GM19468 (cell line): ENCODE measurements at regions not wholly inside any gene's neighbourhood (a gene's known extent, or its start where the extent isn't known, plus 50 kb on each side); places are given as distances from the start of the nearest gene placed in this dataset.
"Not testable (repeated sequence)": the region's sequence is repeated elsewhere in the genome, so short reads cannot be mapped to it uniquely, and the experiment has no call there.

Experiments used
- ATAC-seq: cut with Tn5 transposase; IDR thresholded peaks from one replicate; pipeline ENCODE4 v1.9.1; 2021; ENCODE audit warnings: mild to moderate bottlenecking, moderate library complexity, moderate number of reproducible peaks; ENCODE audit not compliant: unreplicated experiment; ENCODE audit errors: extremely low read depth

DNA sequence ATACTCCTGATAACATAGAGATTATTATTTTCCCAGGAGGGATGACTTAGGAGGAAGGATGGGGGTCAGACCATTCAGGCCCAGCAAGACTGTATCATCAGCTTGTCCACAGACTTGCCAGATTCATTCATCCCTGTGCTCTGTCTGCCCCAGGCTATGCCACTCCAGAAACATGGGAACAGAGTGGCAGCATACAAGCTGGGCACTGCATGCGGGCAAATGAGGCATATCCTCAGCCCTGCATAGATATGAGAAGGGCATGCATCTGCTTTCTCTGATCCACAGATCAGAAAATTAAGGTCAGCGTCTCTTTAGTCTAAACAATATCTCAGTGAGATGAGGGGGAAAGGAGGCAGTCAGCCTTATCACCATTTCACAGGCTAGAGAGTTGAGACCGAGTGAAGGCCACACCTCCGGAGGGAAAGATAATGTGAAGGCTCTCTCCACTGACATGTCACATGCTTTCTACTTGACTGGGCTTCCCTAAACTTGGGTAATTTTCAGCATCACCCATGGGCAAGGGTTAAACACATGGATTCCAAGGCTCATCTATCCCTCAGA lies 140.5 kb downstream of the TFAP2B start:
- ATAC-seq, result no peak

DNA sequence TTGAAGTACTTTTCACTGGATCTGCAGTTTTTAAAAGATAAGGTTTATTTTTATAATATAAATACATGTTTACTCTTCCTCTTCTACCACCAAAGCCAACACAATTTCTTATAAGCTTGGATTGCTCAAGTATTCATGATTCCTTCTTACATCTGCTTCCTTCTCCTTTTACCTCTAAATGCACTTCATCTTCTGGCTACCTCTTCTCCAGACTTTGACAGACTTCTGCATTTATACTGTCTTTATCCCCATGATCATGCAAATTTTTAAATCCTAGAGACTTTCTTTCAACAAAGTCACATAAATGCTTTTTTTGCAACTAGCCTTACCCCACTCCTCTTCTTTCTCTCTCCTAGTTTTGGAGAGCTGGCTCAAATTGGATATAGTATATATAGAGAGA lies 142.9 kb downstream of the TFAP2B start:
- ATAC-seq, result no peak

DNA sequence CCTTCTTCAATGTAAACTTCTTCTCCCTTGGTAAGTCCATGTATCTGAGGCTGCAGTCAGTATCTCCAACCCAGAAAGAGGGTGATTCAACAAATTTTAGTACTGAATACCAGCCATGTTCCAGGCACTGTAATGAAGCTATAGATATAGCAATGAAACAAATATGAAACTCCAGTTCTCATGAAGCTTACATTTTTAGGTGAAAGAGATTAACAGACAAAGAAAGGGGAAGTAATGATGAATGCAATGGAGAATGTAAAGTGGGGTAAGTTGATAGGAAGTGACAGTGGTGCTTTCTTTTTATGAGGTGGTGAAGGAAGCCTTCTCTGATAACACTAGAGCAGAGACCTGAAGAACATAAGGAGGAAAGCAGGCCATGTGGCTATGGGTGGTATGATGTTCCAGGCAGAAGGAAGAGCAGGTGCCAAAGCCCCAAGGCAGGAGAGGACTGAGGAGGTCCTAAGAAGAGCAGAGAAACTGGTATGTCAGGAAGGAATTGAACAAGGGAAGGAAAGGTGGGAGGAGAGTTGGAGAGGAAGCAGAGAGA lies 143.6 kb downstream of the TFAP2B start:
- no peak for ATAC-seq

DNA sequence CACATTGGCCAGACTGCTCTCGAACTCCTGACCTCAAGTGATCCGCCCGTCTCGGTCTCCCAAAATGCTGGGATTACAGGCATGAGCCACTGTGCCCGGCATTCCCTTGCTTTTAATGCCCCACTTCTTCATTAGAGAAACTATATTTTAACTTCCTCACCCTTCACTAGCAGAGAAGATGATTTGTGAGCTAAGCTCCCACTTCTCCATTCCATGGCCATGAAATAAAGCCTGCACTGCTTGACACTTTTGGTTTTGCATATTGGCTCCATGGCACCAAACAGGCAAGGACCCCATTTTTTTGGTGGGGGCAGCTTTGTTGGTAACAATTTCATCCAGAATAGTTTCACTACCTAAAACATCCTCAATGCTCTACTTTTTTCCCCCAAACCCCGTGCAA lies 145.3 kb downstream of the TFAP2B start:
- ATAC-seq, result no peak

DNA sequence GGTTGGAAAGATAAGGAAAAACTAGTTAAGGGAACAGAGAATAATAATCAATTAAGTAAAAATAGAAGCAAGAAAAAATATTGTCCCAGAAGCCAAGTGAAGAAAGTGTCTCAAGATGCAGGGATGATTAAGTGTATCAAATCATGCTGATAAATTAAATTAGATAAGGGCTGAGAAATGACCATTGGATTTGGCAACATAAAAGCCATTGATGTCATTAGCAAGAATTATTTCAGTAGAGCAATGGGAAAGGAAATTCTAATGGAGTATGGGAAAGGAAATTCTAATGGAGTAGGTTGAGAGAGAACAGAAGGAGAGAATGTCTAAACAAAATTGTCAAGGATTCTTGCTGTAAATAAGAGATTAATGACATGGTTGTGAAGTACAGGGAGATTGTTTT lies 146.8 kb downstream of the TFAP2B start:
- ATAC-seq, result no peak

DNA sequence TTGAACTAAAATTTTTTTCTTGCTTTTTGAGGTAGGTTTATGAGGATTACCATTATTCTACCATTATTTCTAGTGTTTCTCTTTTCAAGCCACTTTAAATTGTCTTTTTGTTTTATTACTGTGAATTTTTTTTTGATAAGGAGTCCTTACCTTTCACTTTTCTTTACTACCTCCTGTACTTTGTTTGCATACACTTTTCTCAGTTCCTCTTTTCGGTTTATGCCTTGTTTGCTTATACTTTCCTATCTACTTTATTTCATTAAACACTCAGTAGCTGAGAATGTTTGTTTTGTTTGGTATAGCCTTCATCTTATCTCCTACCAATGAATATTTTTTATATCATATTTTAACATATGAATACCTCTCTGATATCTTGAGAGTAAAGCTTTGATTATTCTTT lies 147.9 kb downstream of the TFAP2B start:
- peak; percentile 96 for ATAC-seq

DNA sequence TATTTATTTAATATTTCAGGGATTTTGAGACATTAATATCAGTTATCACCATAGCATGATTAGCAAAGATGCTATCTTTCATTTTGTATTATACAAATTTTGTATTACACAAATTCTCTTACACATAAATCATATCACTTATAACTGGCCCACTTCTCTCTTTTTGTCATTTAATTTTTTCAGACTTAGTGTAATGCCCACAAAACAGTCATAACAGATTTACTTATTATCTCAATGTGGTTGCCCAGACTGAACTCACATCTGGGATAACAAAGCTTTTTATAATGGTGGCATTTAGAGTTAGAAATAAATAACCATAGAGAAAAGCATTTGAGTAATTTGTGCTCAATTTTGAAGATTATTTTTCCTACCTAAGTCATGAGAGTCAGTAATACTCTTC lies 148.3 kb downstream of the TFAP2B start:
- no peak for ATAC-seq

DNA sequence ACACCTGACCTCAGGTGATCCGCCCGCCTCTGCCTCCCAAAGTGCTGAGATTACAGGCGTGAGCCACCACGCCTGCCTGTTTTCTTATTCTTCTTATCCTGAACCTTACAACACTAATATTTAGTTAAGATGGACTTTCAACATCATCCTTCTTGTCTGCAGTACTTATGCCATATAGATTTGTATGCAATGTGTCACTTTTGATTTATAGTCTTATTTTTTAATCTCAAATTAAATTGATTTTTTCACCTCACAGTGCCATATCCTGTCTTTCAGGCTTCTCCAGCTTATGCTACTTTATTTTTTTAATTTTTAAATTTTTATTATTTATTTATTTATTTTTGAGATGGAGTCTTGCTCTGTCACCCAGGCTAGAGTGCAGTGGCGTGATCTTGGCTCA lies 149.6 kb downstream of the TFAP2B start:
- ATAC-seq, result not testable (repeated sequence)

DNA sequence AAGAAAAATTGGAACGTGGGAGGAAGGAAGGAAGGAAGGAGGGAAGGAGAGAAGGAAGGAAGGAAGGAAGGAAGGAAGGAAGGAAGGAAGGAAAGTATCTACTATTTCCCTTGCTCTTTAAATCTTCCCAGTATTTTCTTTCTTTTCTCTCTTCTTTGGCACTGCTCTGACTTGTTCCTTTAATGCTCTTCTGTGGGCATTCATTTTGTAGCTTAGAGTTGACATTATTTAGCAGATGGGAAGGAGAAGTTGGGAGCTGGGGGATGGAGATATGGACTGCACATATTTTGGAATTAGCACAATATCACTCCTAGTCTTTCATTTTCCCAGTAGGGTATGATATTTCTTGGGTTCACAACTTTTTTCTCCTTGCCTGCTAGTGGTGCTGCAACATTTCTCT lies 152.2 kb downstream of the TFAP2B start:
- ATAC-seq, result no peak

DNA sequence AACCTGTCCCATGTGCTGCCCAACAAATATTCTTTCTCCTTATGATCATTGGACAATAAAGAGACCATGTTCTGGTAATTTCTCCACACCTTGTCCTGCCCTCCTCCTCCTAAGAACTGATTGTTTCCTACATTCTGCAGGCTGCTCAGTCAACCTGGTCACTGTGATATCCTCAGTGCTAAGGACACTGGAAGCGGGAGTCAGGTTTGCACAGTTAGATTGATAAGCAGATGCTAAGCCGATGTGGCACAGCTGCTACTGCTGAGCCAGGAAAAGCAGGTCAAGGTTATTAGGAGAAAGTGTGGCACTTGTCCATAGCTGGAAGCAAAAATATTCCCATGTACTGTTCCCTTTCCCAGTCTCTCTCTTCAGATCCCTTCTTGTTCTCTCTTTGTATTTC lies 154.8 kb downstream of the TFAP2B start:
- ATAC-seq, result no peak

DNA sequence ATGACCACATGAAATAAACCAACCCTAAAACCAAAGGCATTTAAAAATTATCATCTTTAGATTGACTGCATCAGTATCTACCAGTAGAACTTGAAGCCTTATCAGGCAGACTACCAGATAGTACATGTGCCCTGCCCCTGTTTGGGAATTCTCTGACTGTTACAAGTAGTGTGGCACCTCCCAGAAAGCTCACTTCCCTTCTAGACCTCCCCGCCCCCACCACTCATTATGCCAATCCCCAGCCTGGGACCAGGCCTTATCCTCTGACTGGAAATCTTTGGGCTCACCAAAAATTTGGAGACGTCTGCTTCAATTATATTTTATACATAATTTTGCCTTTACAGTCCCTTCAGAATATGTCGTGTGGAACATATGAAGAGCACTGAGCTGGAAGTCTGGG lies 155.6 kb downstream of the TFAP2B start:
- no peak for ATAC-seq

DNA sequence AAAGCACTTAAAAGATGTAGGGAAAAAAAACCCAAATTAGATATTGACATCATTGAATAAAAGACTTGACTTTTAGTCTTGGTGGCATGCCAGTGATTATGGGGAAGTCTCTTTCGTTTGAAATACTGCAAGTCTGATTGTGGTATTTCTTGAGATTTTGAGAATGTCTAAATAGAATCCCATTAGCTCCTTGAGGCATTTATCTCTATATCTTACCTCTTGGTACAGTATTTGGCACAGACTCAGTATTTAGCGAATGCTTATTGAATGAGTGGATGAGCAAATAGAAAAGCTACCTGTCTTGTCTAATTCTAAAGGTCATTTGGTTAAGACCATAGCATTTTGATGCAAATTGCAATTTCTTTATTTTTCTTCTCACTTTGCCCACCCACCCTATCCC lies 156.5 kb downstream of the TFAP2B start:
- no peak for ATAC-seq

DNA sequence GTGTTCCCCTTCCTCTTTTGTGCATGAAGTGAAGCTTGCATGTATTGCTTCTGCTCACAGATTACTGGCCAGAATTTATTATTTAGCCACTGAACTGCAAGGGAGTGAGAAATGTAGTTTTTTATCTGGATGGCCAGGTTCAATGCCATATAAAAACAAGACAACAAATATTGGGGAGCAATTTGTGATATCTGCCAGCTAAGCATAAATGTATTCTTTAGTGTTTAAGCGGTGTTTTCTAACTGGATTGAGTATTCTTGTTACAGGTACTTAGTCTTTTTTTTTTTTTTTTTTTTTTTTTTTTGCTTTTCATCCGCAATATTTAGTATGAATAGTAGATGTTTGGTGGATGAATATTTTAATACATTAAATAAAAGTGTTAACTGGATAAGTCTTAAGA lies 158.2 kb downstream of the TFAP2B start:
- no peak for ATAC-seq

DNA sequence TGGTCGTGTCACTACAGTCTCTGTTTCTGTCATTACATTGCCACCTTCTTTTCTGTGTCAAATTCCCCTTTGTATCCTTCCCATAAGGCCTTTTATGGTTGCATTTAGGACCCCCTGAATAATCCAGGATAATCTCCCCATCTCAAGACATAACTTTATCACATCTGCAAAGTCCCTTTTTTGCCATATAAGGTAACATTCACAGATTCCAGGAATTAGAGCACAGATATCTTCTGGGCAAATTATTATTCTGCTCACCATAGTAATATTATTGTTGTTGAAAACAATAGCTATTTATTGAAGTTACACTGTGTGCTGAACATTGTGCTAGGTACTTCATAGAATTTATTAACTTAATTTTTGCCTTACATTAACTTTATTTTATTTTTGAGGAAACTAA lies 159.1 kb downstream of the TFAP2B start:
- ATAC-seq, result no peak

DNA sequence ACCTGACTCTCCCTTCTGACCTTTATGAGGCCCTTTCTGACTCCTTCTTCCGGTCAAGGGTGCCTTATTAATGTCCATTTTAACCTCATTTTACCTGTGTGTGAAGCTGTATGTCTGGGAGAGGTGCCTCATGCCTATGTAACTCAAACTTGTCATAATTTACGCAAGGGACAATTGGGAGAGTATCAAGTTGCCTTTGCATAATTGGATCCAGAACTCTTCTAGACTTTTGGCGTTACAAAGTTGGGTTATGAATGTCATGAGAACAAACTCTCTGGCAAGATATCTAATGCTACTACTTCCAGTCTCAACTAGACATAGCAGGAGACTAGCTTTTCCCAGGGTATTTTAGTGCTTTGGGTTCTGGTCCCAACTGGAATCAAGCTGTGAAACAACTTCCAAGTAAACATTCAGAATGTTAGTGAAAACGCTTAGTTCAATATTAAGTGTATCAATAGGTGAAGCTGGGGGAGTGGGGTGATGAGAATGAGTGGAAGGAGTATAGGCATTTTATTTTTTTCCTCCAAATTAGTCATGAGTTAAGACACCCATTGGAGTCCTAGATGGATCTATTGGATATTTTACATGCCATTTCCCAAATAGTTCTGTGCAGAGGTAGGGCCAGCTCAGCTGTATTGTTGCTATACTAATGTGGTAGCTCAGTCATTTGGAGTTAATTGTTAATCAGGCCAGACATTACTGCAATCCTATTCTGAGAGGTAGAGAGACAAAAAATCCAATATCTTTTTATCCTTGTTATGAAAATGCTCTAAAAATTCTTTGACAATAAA lies 159.9 kb downstream of the TFAP2B start:
- ATAC-seq, result no peak

DNA sequence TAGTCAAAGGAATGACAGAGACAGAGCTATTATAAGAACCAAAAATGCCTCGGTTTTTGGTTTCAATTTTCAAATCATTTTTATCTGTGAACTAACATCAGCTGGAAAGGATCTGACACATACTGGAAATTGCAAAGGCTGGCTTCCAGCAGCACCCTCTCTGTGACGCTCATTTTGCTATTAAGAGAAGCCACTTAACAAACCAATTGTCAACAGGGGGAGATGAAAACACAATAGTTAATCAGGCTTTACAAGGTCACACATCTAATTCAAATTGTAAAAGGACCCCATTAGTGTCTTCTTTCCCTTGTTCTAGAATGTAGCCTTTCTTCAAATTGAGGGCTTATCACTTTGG lies 160.5 kb downstream of the TFAP2B start:
- ATAC-seq, result no peak

DNA sequence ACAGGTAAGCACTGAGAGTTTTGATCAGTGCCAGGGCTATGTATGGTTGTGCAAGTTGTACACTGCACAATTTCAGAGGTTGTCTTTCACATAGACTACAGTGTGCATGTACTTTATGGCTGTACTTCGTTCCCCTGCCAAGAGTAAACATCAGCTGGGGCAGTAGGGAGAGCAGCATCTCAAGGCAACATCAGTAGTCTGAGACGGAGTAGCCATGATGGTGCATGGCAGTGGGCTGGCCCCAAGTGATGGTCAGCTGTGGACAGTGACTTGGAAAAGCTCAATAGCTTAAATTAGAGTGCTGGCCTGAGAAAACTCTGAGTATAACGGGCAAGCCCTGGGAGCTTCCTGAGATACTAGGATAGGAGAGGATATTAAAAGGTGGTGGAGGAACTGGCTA lies 165.5 kb downstream of the TFAP2B start:
- no peak for ATAC-seq

DNA sequence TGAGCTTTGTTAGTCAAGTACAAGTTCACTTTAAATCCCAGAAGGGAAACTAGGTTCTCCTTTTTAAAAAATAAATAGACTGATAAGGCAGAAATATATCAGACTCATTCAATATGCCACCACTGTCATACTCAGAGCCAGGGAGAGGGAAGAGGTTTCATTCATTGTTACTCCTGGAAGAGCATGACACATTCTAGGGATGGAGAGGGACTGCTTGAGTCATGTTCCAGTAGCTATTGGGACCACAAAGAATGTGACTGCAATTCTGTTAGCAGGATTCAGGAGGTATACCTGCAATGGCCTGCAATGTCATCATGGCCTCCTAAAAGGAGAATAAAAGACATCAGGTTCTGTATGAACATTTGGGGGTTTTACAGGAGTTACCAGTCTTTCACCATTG lies 167.6 kb downstream of the TFAP2B start:
- no peak for ATAC-seq

DNA sequence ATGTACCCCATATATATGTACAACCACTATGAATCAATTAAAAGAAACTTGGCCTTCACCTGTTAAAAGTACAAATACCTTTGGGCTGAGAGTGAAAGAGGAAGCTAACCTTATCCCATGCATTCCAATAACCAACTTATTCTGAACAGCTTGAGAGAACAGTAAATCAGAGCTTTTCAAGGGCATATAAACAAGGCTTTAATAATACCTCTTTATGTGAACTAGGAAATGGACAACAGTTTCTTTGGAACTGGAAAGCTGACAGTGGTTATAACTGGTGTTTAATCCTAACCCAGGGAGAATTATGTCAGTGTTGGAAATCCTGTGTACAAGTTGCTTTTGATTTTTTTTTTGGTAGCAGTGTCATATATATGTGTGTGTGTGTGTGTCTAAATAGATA lies 170.5 kb downstream of the TFAP2B start:
- ATAC-seq, result no peak

DNA sequence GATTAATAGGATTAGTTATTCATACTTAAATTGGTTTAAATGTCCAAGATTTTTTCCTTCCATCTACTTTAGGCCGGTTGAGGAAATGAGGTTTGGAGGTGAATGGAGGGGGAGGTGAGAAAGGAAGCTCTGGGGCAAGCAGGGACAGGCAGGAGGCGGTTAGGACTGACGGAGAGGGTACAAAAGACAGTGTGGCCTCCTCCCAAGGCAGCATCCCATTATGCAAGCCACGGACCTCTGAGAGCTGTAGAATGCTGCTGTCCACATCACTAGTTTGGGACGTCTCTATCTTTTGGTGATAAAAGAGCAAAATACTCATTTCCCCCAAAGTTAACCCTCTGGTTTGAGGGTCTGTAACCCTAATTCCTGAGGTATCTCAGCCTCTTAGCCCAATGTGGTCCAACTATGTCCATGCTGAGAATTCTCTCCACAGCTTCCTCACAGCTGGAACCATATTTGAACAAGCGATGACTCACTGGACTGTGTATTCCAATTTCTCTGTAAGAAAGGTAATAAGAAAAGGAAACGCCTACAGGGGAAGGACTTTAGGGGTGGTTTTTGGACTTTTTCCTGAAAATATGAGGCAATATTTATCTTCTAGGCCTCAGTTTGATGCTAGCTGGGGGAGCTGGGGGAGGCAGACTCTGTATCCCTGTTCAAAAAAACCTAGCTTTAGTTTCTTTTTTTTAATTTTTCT lies 172.2 kb downstream of the TFAP2B start:
- no peak for ATAC-seq

DNA sequence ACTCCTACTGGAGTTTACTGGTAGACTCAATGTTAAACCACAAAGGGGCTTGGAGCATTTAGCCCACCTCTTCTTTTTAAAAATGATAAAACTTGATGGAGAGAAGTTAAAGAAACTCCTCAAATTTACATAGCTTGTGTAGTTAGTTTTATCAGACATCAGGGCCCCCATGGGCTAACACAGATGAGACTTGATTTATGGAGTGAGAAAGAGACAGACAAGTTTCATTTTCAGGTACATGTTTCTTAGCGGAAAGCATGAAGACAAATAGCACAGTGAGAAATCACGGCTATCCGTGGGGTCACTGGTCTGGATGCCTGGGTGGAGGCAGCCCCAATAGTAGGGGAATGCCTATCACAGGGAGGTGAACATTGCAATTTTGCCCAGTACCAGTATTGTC lies 173.6 kb downstream of the TFAP2B start:
- no peak for ATAC-seq
